AG04450 (cell line): ENCODE measurements at regions not wholly inside any gene's neighbourhood (a gene's known extent, or its start where the extent isn't known, plus 50 kb on each side); places are given as distances from the start of the nearest gene placed in this dataset.

Experiments
- CTCF ChIA-PET: fragments of 300-600, 350-600 bp; formaldehyde crosslinking; extraction: SDS; loops from one replicate; lab custom pipeline; 2022; ENCODE audit warnings: antibody characterized with exemption, inconsistent platforms; lab: Charles Lee
- POLR2A ChIA-PET: fragments of 350-600 bp; formaldehyde crosslinking; extraction: SDS; loops from one replicate; lab custom pipeline; 2021; ENCODE audit warnings: antibody characterized with exemption, inconsistent platforms; lab: Yijun Ruan, JAX
- DNase-seq: peaks from one replicate; pipeline ENCODE4 v3.0.0-alpha.2; 2011; ENCODE audit warnings: low read depth, low spot score
- H3K27ac ChIP-seq: one replicate; pipeline ENCODE4 v1.5.1; 2012; ENCODE audit warnings: low read depth, low read length, control low read depth
- H3K27me3 ChIP-seq: one replicate; pipeline ENCODE4 v1.6.0; 2012; ENCODE audit warnings: low read length; ENCODE audit not compliant: control insufficient read depth, insufficient read depth
- H3K4me3 ChIP-seq: 2 replicates; pipeline ENCODE4 v1.5.1; 2011; ENCODE audit warnings: mild to moderate bottlenecking, low read depth, low read length, control low read depth
- H3K9me3 ChIP-seq: 2 replicates; pipeline ENCODE4 v1.5.1; 2012; ENCODE audit warnings: low read length; ENCODE audit not compliant: control insufficient read depth, insufficient read depth
- CTCF ChIP-seq: IDR thresholded peaks from 2 replicates; pipeline ENCODE4 v1.5.1; 2011; ENCODE audit warnings: low read depth, low read length, control low read depth, inconsistent platforms

GRCh38 chr14:99321955-99322730 is 50.1 kb upstream of the BCL11B start:
- Histone ChIP-seq H3K9me3 (no peaks in the 10 kb centered on the region; the same call in 1 of the 2 replicates), H3K27me3 (no peaks in the 10 kb centered on the region), H3K4me3 (no peak overlapping the region), H3K27ac (no peak overlapping the region)
- POLR2A ChIA-PET = no interaction called here
- CTCF ChIA-PET = interaction anchor here (1.0 kb wide), 1 partner anchor 94 kb away, joined by 4 read pairs; no protein-coding TSS in a partner anchor
- no peak for DNase-seq
- no peak for TF ChIP-seq CTCF
